ENCODE measurements at regions not wholly inside any gene's neighbourhood (a gene's known extent, or its start where the extent isn't known, plus 50 kb on each side); places are given as distances from the start of the nearest gene placed in this dataset.
"Not testable (repeated sequence)": the region's sequence is repeated elsewhere in the genome, so short reads cannot be mapped to it uniquely, and the experiment has no call there.

- H3K27ac ChIP-seq, result no peak overlapping the region
- no peaks in the 10 kb centered on the region for H3K4me1 ChIP-seq
- no peaks in the 10 kb centered on the region for H3K36me3 ChIP-seq
- 58 to 75% (median 65%) methylated on average over 4 of the region's 4 CpGs for WGBS, 5 donors
- no peaks in the 10 kb centered on the region for H3K9me3 ChIP-seq
- TF ChIP-seq EP300 (IDR thresholded peaks at IDR 0.05), result no peak
- no peak for TF ChIP-seq POLR2AphosphoS5 (IDR thresholded peaks at IDR 0.05)
- TF ChIP-seq CTCF (IDR thresholded peaks at IDR 0.05), result no peak
- TF ChIP-seq POLR2A (IDR thresholded peaks at IDR 0.05), result no peak
- H3K27me3 ChIP-seq, result no peaks in the 10 kb centered on the region
- intact Hi-C loops (cut with DNase I; ENCODE audit: low total_unique reads), result no loop called here
- H3K4me3 ChIP-seq, result no peak overlapping the region
- no peak for DNase-seq
These were observed 98.2 kb upstream of the TRHDE start for GRCh38 chr12:72173974-72174373.

GRCh38 chr12:72178244-72178643 is 93.9 kb upstream of the TRHDE start:
- Histone ChIP-seq H3K27ac (no peak overlapping the region), H3K4me1 (no peaks in the 10 kb centered on the region), H3K9me3 (no peaks in the 10 kb centered on the region), H3K36me3 (no peaks in the 10 kb centered on the region), H3K4me3 (no peak overlapping the region), H3K27me3 (no peaks in the 10 kb centered on the region)
- TF ChIP-seq POLR2AphosphoS5 (IDR thresholded peaks at IDR 0.05) (no peak), POLR2A (IDR thresholded peaks at IDR 0.05) (no peak), EP300 (IDR thresholded peaks at IDR 0.05) (no peak), CTCF (IDR thresholded peaks at IDR 0.05) (no peak)
- DNase-seq, result no peak
- WGBS, 5 donors, result 87 to 98% (median 92%) methylated on average over 2 of the region's 2 CpGs
- intact Hi-C loops (cut with DNase I; ENCODE audit: low total_unique reads), result no loop called here

- H3K27ac ChIP-seq, result no peak overlapping the region
- H3K4me1 ChIP-seq, result no peaks in the 10 kb centered on the region
- no peak for DNase-seq
- no peaks in the 10 kb centered on the region for H3K27me3 ChIP-seq
- intact Hi-C loops (cut with DNase I; ENCODE audit: low total_unique reads), result no loop called here
- H3K4me3 ChIP-seq, result no peak overlapping the region
- H3K9me3 ChIP-seq, result no peaks in the 10 kb centered on the region
- TF ChIP-seq POLR2A (IDR thresholded peaks at IDR 0.05) (no peak), POLR2AphosphoS5 (IDR thresholded peaks at IDR 0.05) (no peak), EP300 (IDR thresholded peaks at IDR 0.05) (no peak), CTCF (IDR thresholded peaks at IDR 0.05) (no peak)
- H3K36me3 ChIP-seq, result no peaks in the 10 kb centered on the region
- 70 to 84% (median 72%) methylated on average over 2 of the region's 2 CpGs for WGBS, 5 donors
These were observed 93.3 kb upstream of the TRHDE start for GRCh38 chr12:72178871-72179270.

GRCh38 chr12:72179841-72180240 is 92.3 kb upstream of the TRHDE start:
- DNase-seq, result no peak
- 79 to 91% (median 84%) methylated on average over 1 of the region's 1 CpG for WGBS, 5 donors
- intact Hi-C loops (cut with DNase I; ENCODE audit: low total_unique reads), result no loop called here

GRCh38 chr12:72184971-72185533 is 87.1 kb upstream of the TRHDE start:
- H3K27me3 ChIP-seq; H3K27ac ChIP-seq; intact Hi-C loops (cut with DNase I; ENCODE audit: low total_unique reads); H3K4me3 ChIP-seq; DNase-seq; H3K4me1 ChIP-seq; H3K36me3 ChIP-seq; H3K9me3 ChIP-seq: not testable (repeated sequence)
- 95 to 97% (median 96%) methylated on average over 23 to 32 of the region's 33 CpGs for WGBS, 5 donors

More at GRCh38 chr12:72179841-72180240, 92.3 kb upstream of the TRHDE start:
- no peaks in the 10 kb centered on the region for H3K36me3 ChIP-seq
- no peaks in the 10 kb centered on the region for H3K27me3 ChIP-seq
- no peaks in the 10 kb centered on the region for H3K4me1 ChIP-seq
- H3K9me3 ChIP-seq, result peaks cover 0 to 4% (median 0%) of the 10 kb centered on the region in 4 donors
- no peak overlapping the region for H3K27ac ChIP-seq
- no peak overlapping the region for H3K4me3 ChIP-seq
- TF ChIP-seq EP300 (IDR thresholded peaks at IDR 0.05) (no peak), POLR2AphosphoS5 (IDR thresholded peaks at IDR 0.05) (no peak)
